Right lobe of liver (tissue), 4 donors: ENCODE measurements at regions not wholly inside any gene's neighbourhood (a gene's known extent, or its start where the extent isn't known, plus 50 kb on each side); places are given as distances from the start of the nearest gene placed in this dataset.

Experiments
- POLR2A ChIP-seq: fragments of 450-650 bp; IDR thresholded peaks from one replicate; pipeline ENCODE4 v1.6.1; 2017; ENCODE audit warnings: antibody characterized with exemption, mild to moderate bottlenecking
- TF ChIP-seq, protein P1 (sequence below), 4 donors: fragments of 200-600 bp in 3 of 4; fragments of 450-650 bp in 1 of 4; IDR thresholded peaks; one replicate each; pipeline versions ENCODE4 v1.5.1 to v1.8.0; 2016 to 2022; ENCODE audit warnings: antibody characterized with exemption in 4 of 4, mild to moderate bottlenecking in 2 of 4
- donor health status: DM: no; HTN: no; CAD: no.
- donor health status: DM: no; HTN: no; CAD: no.
- donor health status: DM: no; HTN: yes; CAD: no.

- TF ChIP-seq POLR2A = no peak
- TF ChIP-seq, protein P1, sequence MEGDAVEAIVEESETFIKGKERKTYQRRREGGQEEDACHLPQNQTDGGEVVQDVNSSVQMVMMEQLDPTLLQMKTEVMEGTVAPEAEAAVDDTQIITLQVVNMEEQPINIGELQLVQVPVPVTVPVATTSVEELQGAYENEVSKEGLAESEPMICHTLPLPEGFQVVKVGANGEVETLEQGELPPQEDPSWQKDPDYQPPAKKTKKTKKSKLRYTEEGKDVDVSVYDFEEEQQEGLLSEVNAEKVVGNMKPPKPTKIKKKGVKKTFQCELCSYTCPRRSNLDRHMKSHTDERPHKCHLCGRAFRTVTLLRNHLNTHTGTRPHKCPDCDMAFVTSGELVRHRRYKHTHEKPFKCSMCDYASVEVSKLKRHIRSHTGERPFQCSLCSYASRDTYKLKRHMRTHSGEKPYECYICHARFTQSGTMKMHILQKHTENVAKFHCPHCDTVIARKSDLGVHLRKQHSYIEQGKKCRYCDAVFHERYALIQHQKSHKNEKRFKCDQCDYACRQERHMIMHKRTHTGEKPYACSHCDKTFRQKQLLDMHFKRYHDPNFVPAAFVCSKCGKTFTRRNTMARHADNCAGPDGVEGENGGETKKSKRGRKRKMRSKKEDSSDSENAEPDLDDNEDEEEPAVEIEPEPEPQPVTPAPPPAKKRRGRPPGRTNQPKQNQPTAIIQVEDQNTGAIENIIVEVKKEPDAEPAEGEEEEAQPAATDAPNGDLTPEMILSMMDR (IDR thresholded peaks at IDR 0.05) = no peak
Observed at GRCh38 chr18:23400918-23401317, 52.2 kb upstream of the RIOK3 start.
